ENCODE measurements at regions not wholly inside any gene's neighbourhood (a gene's known extent, or its start where the extent isn't known, plus 50 kb on each side); places are given as distances from the start of the nearest gene placed in this dataset.

DNA sequence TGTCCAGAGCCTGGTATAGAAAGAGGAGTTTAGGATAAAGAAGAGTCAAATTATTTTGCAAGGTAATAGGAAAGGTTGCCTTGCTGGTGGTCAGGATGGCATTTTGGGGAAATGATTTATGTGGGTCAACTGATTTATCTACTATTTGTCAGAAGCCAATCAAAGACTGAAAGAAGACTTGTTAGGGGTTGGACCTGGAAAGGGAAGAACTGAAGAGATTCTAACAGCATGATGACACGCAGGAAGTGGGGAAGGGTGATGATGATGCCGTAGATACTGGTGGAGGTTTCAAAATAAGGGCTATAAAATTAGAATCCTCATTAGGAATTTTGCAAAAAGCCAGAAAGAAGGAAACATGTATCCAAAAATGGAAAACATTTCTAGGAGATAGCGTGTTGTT is 60.7 kb upstream of the FGF14 start:
- Histone ChIP-seq H4K91ac (ENCODE audit: insufficient read depth, low read depth, low read length) (no peak overlapping the region), H2BK15ac (ENCODE audit: low read depth, low read length) (no peak overlapping the region), H3K36me3 (ENCODE audit: control insufficient read depth, insufficient read depth, low read length) (no peaks in the 10 kb centered on the region), H3K9me1 (ENCODE audit: insufficient read depth, low read length) (no peaks in the 10 kb centered on the region), H3K4me3 (ENCODE audit: insufficient read depth, low read depth, low read length) (no peak overlapping the region), H3K4me1 (ENCODE audit: control insufficient read depth, insufficient read depth, low read length) (no peaks in the 10 kb centered on the region), H3K4ac (ENCODE audit: low read depth, low read length) (no peak overlapping the region), H3K18ac (ENCODE audit: low read depth, low read length) (no peak overlapping the region), H4K20me1 (ENCODE audit: insufficient read depth, low read length) (no peaks in the 10 kb centered on the region), H2AK9ac (replicated peaks; ENCODE audit: low read depth, low read length, poor library complexity) (no peak overlapping the region), H3K14ac (replicated peaks; ENCODE audit: low read depth, low read length) (no peak overlapping the region), H2BK120ac (ENCODE audit: low read depth, low read length) (no peak overlapping the region), H2AFZ (replicated peaks; ENCODE audit: low read length, poor library complexity) (no peak overlapping the region), H3K27ac (ENCODE audit: insufficient read depth, low read length) (no peak overlapping the region), H3K23ac (ENCODE audit: low read depth, low read length) (no peak overlapping the region), H2AK5ac (ENCODE audit: low read depth, low read length) (no peak overlapping the region), H4K5ac (ENCODE audit: low read depth, low read length) (no peak overlapping the region), H2BK20ac (ENCODE audit: low read depth, low read length) (no peak overlapping the region), H3K9ac (ENCODE audit: low read depth, low read length) (no peak overlapping the region), H3K27me3 (ENCODE audit: control insufficient read depth, insufficient read depth, low read length) (no peaks in the 10 kb centered on the region), H3K79me1 (ENCODE audit: low read depth in 1 of 2, low read length in 2 of 2) (no peaks in the 10 kb centered on the region), H3K9me3 (ENCODE audit: control insufficient read depth, insufficient read depth, low read length) (no peaks in the 10 kb centered on the region), H4K8ac (ENCODE audit: low read depth in 2 of 2, low read length in 2 of 2) (no peak overlapping the region), H2BK5ac (ENCODE audit: low read depth, low read length, poor library complexity, severe bottlenecking) (no peak overlapping the region), H3K56ac (ENCODE audit: extremely low read depth, insufficient read depth, low read length) (no peak overlapping the region), H3K4me2 (ENCODE audit: low read depth, low read length) (no peak overlapping the region)
- WGBS, 2 experiments (ENCODE audit: extremely low coverage in 2 of 2, insufficient read length in 1 of 2), result no CpG with 5 or more reads among the region's 3 CpGs
- TF ChIP-seq, protein P1, sequence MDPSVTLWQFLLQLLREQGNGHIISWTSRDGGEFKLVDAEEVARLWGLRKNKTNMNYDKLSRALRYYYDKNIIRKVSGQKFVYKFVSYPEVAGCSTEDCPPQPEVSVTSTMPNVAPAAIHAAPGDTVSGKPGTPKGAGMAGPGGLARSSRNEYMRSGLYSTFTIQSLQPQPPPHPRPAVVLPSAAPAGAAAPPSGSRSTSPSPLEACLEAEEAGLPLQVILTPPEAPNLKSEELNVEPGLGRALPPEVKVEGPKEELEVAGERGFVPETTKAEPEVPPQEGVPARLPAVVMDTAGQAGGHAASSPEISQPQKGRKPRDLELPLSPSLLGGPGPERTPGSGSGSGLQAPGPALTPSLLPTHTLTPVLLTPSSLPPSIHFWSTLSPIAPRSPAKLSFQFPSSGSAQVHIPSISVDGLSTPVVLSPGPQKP (IDR thresholded peaks at IDR 0.05; ENCODE audit: borderline replicate concordance, low read depth, low read length), result no peak
- TF ChIP-seq RFX5 (IDR thresholded peaks at IDR 0.05; ENCODE audit: low read depth, low read length), result no peak
- no peak for TF ChIP-seq RAD21 (IDR thresholded peaks at IDR 0.05; ENCODE audit: low read length)
- TF ChIP-seq MXI1 (IDR thresholded peaks at IDR 0.05; ENCODE audit: borderline replicate concordance, low read depth, low read length), result no peak
- no peak for TF ChIP-seq RCOR1 (IDR thresholded peaks at IDR 0.05; ENCODE audit: insufficient replicate concordance, low read length)
- no peak for TF ChIP-seq MAFK (IDR thresholded peaks at IDR 0.05; ENCODE audit: low read depth, low read length)
- TF ChIP-seq SMC3 (IDR thresholded peaks at IDR 0.05; ENCODE audit: low read depth, low read length), result no peak
- TF ChIP-seq CEBPB (IDR thresholded peaks at IDR 0.05; ENCODE audit: low read depth, low read length), result no peak
- no peak for TF ChIP-seq BHLHE40 (IDR thresholded peaks at IDR 0.05; ENCODE audit: low read depth, low read length)
- TF ChIP-seq, protein P2, sequence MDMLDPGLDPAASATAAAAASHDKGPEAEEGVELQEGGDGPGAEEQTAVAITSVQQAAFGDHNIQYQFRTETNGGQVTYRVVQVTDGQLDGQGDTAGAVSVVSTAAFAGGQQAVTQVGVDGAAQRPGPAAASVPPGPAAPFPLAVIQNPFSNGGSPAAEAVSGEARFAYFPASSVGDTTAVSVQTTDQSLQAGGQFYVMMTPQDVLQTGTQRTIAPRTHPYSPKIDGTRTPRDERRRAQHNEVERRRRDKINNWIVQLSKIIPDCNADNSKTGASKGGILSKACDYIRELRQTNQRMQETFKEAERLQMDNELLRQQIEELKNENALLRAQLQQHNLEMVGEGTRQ (IDR thresholded peaks at IDR 0.05; ENCODE audit: low read depth, low read length), result no peak
- no peak for TF ChIP-seq NFE2L2 (IDR thresholded peaks at IDR 0.05; ENCODE audit: low read depth, low read length)
- no peak for TF ChIP-seq MAZ (IDR thresholded peaks at IDR 0.05; ENCODE audit: borderline replicate concordance, low read depth, low read length)
- TF ChIP-seq CHD1 (IDR thresholded peaks at IDR 0.05; ENCODE audit: low read depth, low read length), result no peak
- BruUV-seq (replicated peaks), result no TSS peak
- dilution Hi-C loops (cut with HindIII; ENCODE audit: low sequenced_read_pairs, unreplicated experiment) (no loop called here), intact Hi-C loops (cut with micrococcal nuclease) (no loop called here), in situ Hi-C loops (cut with MboI; ENCODE audit: low sequenced_read_pairs) (loop anchor here (25.0 kb wide), 1 partner anchor 325 kb away; no protein-coding TSS in a partner anchor)
- ChIA-PET POLR2A (ENCODE audit: unreplicated experiment) (no interaction called here), CTCF (interaction anchor here (0.6 kb wide), 1 partner anchor 1318 kb away, joined by 5 read pairs; no protein-coding TSS in a partner anchor)
- ATAC-seq (ENCODE audit: low read depth) (no peak), DNase-seq (no peak)

All from IMR-90 (cell line).